SK-N-SH (cell line): ENCODE measurements at regions not wholly inside any gene's neighbourhood (a gene's known extent, or its start where the extent isn't known, plus 50 kb on each side); places are given as distances from the start of the nearest gene placed in this dataset.

Experiments
- CTCF ChIA-PET: fragments of 300-600, 350-600 bp; formaldehyde crosslinking; extraction: SDS; loops from one replicate; lab custom pipeline; 2021; lab: Yijun Ruan, JAX
- POLR2A ChIA-PET: fragments of 350-600 bp; sonication (Branson Sonifier 250); formaldehyde crosslinking; extraction: SDS; loops from one replicate; lab custom pipeline; 2020; ENCODE audit warnings: antibody characterized with exemption, inconsistent platforms; lab: Yijun Ruan, JAX
- DNase-seq: peaks from one replicate; pipeline ENCODE4 v3.0.0; 2012
- H2AFZ ChIP-seq: fragments of 200-600 bp; sonication (generic); 2 replicates; pipeline ENCODE4 v1.8.1; 2016; ENCODE audit warnings: antibody characterized with exemption, mild to moderate bottlenecking, low read depth
- H3F3A ChIP-seq: fragments of 200-600 bp; sonication (generic); replicated peaks from 2 replicates; pipeline ENCODE3; 2016; ENCODE audit warnings: antibody characterized with exemption, mild to moderate bottlenecking; ENCODE audit not compliant: insufficient read depth
- H3K27ac ChIP-seq, 2 experiments: fragments of 200-500 bp in 1 of 2; fragments of 200-600 bp in 1 of 2; sonication (Bioruptor generic) in 1 of 2; sonication (generic), shearing (Covaris generic) in 1 of 2; 2 replicates each; pipeline versions ENCODE4 v1.5.1 to v1.6.1; 2014 to 2016; ENCODE audit warnings: low read depth in 2 of 2, inconsistent platforms in 1 of 2, low read length in 1 of 2, mild to moderate bottlenecking in 1 of 2, mixed read lengths in 1 of 2
- H3K27me3 ChIP-seq: fragments of 200-600 bp; sonication (generic), shearing (Covaris generic); 2 replicates; pipeline ENCODE4 v1.6.1; 2016; ENCODE audit warnings: mixed run types; ENCODE audit not compliant: insufficient read depth
- H3K36me3 ChIP-seq, 2 experiments: fragments of 200-500 bp in 1 of 2; fragments of 200-600 bp in 1 of 2; sonication (Bioruptor generic) in 1 of 2; sonication (generic) in 1 of 2; replicated peaks in 1 of 2; 2 replicates each; pipeline versions ENCODE3 to v1.5.1; 2014 to 2016; ENCODE audit warnings: low read length in 1 of 2, mild to moderate bottlenecking in 1 of 2; ENCODE audit not compliant: insufficient read depth in 2 of 2, control insufficient read depth in 1 of 2
- H3K4me1 ChIP-seq, 2 experiments: fragments of 200-500 bp in 1 of 2; fragments of 200-600 bp in 1 of 2; sonication (Bioruptor generic) in 1 of 2; sonication (generic), shearing (Covaris generic) in 1 of 2; 2 replicates each; pipeline versions ENCODE4 v1.5.1 to v1.6.1; 2014 to 2016; ENCODE audit warnings: low read depth in 1 of 2, low read length in 1 of 2, mixed run types in 1 of 2; ENCODE audit not compliant: insufficient read depth in 2 of 2, control insufficient read depth in 1 of 2
- H3K4me2 ChIP-seq: fragments of 200-600 bp; sonication (generic), shearing (Covaris generic); 2 replicates; pipeline ENCODE4 v1.6.1; 2017; ENCODE audit warnings: mixed run types
- H3K4me3 ChIP-seq, 2 experiments: fragments of 200-500 bp in 1 of 2; fragments of 200-600 bp in 1 of 2; sonication (Bioruptor generic) in 1 of 2; sonication (generic), shearing (Covaris generic) in 1 of 2; 2 replicates each; pipeline versions ENCODE4 v1.5.1 to v1.8.1; 2014 to 2016; ENCODE audit warnings: low read depth in 2 of 2, inconsistent platforms in 1 of 2, low read length in 1 of 2, mild to moderate bottlenecking in 1 of 2, mixed read lengths in 1 of 2, moderate library complexity in 1 of 2
- H3K79me2 ChIP-seq: fragments of 200-600 bp; sonication (generic); 2 replicates; pipeline ENCODE4 v1.8.1; 2017; ENCODE audit warnings: mild to moderate bottlenecking; ENCODE audit not compliant: insufficient read depth
- H3K9ac ChIP-seq: fragments of 200-600 bp; sonication (generic); 2 replicates; pipeline ENCODE4 v1.6.1; 2017; ENCODE audit warnings: mixed run types
- H3K9me2 ChIP-seq: fragments of 200-600 bp; sonication (generic); 2 replicates; pipeline ENCODE4 v1.6.1; 2017; ENCODE audit warnings: mixed run types
- H3K9me3 ChIP-seq: fragments of 200-600 bp; sonication (generic); 2 replicates; pipeline ENCODE4 v1.6.1; 2017; ENCODE audit warnings: mixed run types, mild to moderate bottlenecking, moderate library complexity
- H4K20me1 ChIP-seq: fragments of 200-600 bp; sonication (generic); 2 replicates; pipeline ENCODE4 v1.6.1; 2017; ENCODE audit warnings: mild to moderate bottlenecking, mixed run types; ENCODE audit not compliant: insufficient read depth
- CHD2 ChIP-seq: fragments of 150-350 bp; IDR thresholded peaks from 2 replicates; pipeline ENCODE4 v1.6.1; 2018; ENCODE audit warnings: low read length; ENCODE audit not compliant: partially characterized antibody
- CTCF ChIP-seq: fragments of 200-600 bp; sonication (generic); IDR thresholded peaks from 2 replicates; pipeline ENCODE4 v1.6.1; 2017; ENCODE audit warnings: antibody characterized with exemption, mild to moderate bottlenecking, moderate library complexity
- EP300 ChIP-seq, 2 experiments: IDR thresholded peaks; 2 replicates each; pipeline versions ENCODE4 v1.4.0 to v1.6.1; 2012; ENCODE audit warnings: borderline replicate concordance in 1 of 2, low read depth in 1 of 2, low read length in 1 of 2
- EZH2phosphoT487 ChIP-seq: fragments of 200-600 bp; sonication (generic); IDR thresholded peaks from 2 replicates; pipeline ENCODE4 v1.6.1; 2017; ENCODE audit warnings: low read depth, mixed run types, mild to moderate bottlenecking, antibody characterized with exemption, moderate library complexity, borderline replicate concordance
- FOXJ3 ChIP-seq: sonication (generic); formaldehyde crosslinking; IDR thresholded peaks from 2 replicates; pipeline ENCODE4 v1.5.1; 2020; ENCODE audit warnings: mild to moderate bottlenecking, missing genetic modification reagents
- FOXM1 ChIP-seq: IDR thresholded peaks from 2 replicates; pipeline ENCODE4 v1.4.0; 2012; ENCODE audit warnings: low read depth, mild to moderate bottlenecking
- GABPA ChIP-seq: IDR thresholded peaks from 2 replicates; pipeline ENCODE4 v1.4.0; 2012; ENCODE audit warnings: low read depth, mild to moderate bottlenecking
- JUND ChIP-seq: IDR thresholded peaks from 2 replicates; pipeline ENCODE4 v1.4.0; 2012
- POLR2AphosphoS5 ChIP-seq: IDR thresholded peaks from 2 replicates; pipeline ENCODE4 v1.6.1; 2012; ENCODE audit warnings: low read depth, low read length
- RAD21 ChIP-seq: IDR thresholded peaks from 2 replicates; pipeline ENCODE4 v1.6.1; 2012; ENCODE audit warnings: mild to moderate bottlenecking, low read length
- RCOR1 ChIP-seq: fragments of 150-350 bp; IDR thresholded peaks from 2 replicates; pipeline ENCODE4 v1.6.1; 2017; ENCODE audit warnings: antibody characterized with exemption, low read length
- REST ChIP-seq: IDR thresholded peaks from 2 replicates; pipeline ENCODE4 v1.6.1; 2012; ENCODE audit warnings: mild to moderate bottlenecking, low read depth, low read length, moderate library complexity
- RXRA ChIP-seq: IDR thresholded peaks from 2 replicates; pipeline ENCODE4 v1.4.0; 2012; ENCODE audit warnings: low read depth, mild to moderate bottlenecking, borderline replicate concordance
- SIN3A ChIP-seq: IDR thresholded peaks from 2 replicates; pipeline ENCODE4 v1.6.1; 2012; ENCODE audit warnings: low read depth, mild to moderate bottlenecking, low read length, moderate library complexity, borderline replicate concordance
- SMC3 ChIP-seq: IDR thresholded peaks from 2 replicates; pipeline ENCODE4 v1.6.1; 2012; ENCODE audit warnings: low read depth, low read length, improper control_type of control experiment
- TAF1 ChIP-seq: IDR thresholded peaks from 2 replicates; pipeline ENCODE4 v1.6.1; 2012; ENCODE audit warnings: low read depth, mild to moderate bottlenecking, low read length, moderate library complexity, borderline replicate concordance
- TEAD4 ChIP-seq: IDR thresholded peaks from 2 replicates; pipeline ENCODE4 v1.4.0; 2012; ENCODE audit warnings: mild to moderate bottlenecking, borderline replicate concordance; ENCODE audit not compliant: insufficient read depth
- USF1 ChIP-seq: IDR thresholded peaks from 2 replicates; pipeline ENCODE4 v1.4.0; 2012; ENCODE audit warnings: low read depth, borderline replicate concordance
- USF2 ChIP-seq: fragments of 150-350 bp; IDR thresholded peaks from 2 replicates; pipeline ENCODE4 v1.6.1; 2017; ENCODE audit warnings: antibody characterized with exemption, low read length, low read depth, borderline replicate concordance
- WGBS: methylation state at CpG from one replicate; pipeline ENCODE4 v1.1.6; 2017; ENCODE audit warnings: low lambda C conversion rate; 5-methylcytosine and 5-hydroxymethylcytosine counted together

- H3K27ac ChIP-seq = no peak overlapping the region
- ChIA-PET CTCF (no interaction called here), POLR2A (no interaction called here)
- DNase-seq = no peak
- no peak overlapping the region for H3K4me2 ChIP-seq
- WGBS = under 1% methylated on average over 3 of the region's 3 CpGs
- no peaks in the 10 kb centered on the region for H3F3A ChIP-seq
- no peaks in the 10 kb centered on the region for H4K20me1 ChIP-seq
- no peak overlapping the region for H3K9ac ChIP-seq
- H3K4me1 ChIP-seq = no peaks in the 10 kb centered on the region
- H3K27me3 ChIP-seq = no peaks in the 10 kb centered on the region
- H3K79me2 ChIP-seq = no peaks in the 10 kb centered on the region
- H3K9me3 ChIP-seq = no peaks in the 10 kb centered on the region
- H3K4me3 ChIP-seq = no peak overlapping the region
- no peaks in the 10 kb centered on the region for H3K9me2 ChIP-seq
- TF ChIP-seq SMC3 (no peak), POLR2AphosphoS5 (no peak), RXRA (no peak), TAF1 (no peak), USF1 (no peak), EZH2phosphoT487 (no peak), TEAD4 (no peak), EP300 (IDR thresholded peaks at IDR 0.05; ENCODE audit: borderline replicate concordance in 1 of 2, low read depth in 1 of 2, low read length in 1 of 2) (no peak), REST (no peak), RCOR1 (no peak), FOXJ3 (CRISPR knock-in tag) (no peak), USF2 (no peak), CHD2 (no peak), RAD21 (no peak), SIN3A (no peak), JUND (no peak), GABPA (no peak), CTCF (no peak), FOXM1 (no peak)
- H2AFZ ChIP-seq = no peak overlapping the region
- no peaks in the 10 kb centered on the region for H3K36me3 ChIP-seq
Observed at GRCh38 chr5:12357626-12358025, 453.4 kb upstream of the CTNND2 start.
